Smooth muscle cell (in vitro differentiated cells): ENCODE measurements at regions not wholly inside any gene's neighbourhood (a gene's known extent, or its start where the extent isn't known, plus 50 kb on each side); places are given as distances from the start of the nearest gene placed in this dataset.

ENCODE experiments used
- DNase-seq: peaks from one replicate; lab custom pipeline; 2025; ENCODE audit not compliant: unreplicated experiment; lab: John Stamatoyannopoulos, UW
- H2AFZ ChIP-seq: fragments of 200-600 bp; sonication (generic); 2 replicates; pipeline ENCODE4 v1.6.0; 2016; ENCODE audit warnings: antibody characterized with exemption, low read depth, mild to moderate bottlenecking
- H3F3A ChIP-seq: fragments of 200-600 bp; sonication (generic); 2 replicates; pipeline ENCODE4 v1.6.0; 2017; ENCODE audit warnings: antibody characterized with exemption, low read depth
- H3K27ac ChIP-seq: fragments of 200-600 bp; sonication (generic); 2 replicates; pipeline ENCODE4 v1.5.1; 2016; ENCODE audit warnings: low read depth, mild to moderate bottlenecking
- H3K27me3 ChIP-seq: fragments of 200-600 bp; sonication (generic); 2 replicates; pipeline ENCODE4 v1.6.1; 2016; ENCODE audit warnings: low read depth, mild to moderate bottlenecking
- H3K36me3 ChIP-seq: fragments of 200-600 bp; sonication (generic); 2 replicates; pipeline ENCODE4 v1.5.1; 2016; ENCODE audit warnings: low read depth
- H3K4me1 ChIP-seq: fragments of 200-600 bp; sonication (generic); 2 replicates; pipeline ENCODE4 v1.5.1; 2016; ENCODE audit warnings: low read depth
- H3K4me2 ChIP-seq: fragments of 200-600 bp; sonication (generic); 2 replicates; pipeline ENCODE4 v1.6.0; 2016; ENCODE audit warnings: mild to moderate bottlenecking
- H3K4me3 ChIP-seq: fragments of 200-600 bp; sonication (generic); 2 replicates; pipeline ENCODE4 v1.5.1; 2016; ENCODE audit warnings: mild to moderate bottlenecking
- H3K79me2 ChIP-seq: fragments of 200-600 bp; sonication (generic); 2 replicates; pipeline ENCODE4 v1.6.0; 2016; ENCODE audit warnings: low read depth, mild to moderate bottlenecking
- H3K9ac ChIP-seq: fragments of 200-600 bp; sonication (generic); 2 replicates; pipeline ENCODE4 v1.6.0; 2016; ENCODE audit warnings: low read depth
- H3K9me3 ChIP-seq: fragments of 200-600 bp; sonication (generic); replicated peaks from 2 replicates; pipeline ENCODE4 v1.5.1; 2016; ENCODE audit warnings: low read depth
- H4K20me1 ChIP-seq: fragments of 200-600 bp; sonication (generic); 2 replicates; pipeline ENCODE4 v1.6.0; 2016; ENCODE audit warnings: low read depth
- WGBS: methylation state at CpG from one replicate; pipeline ENCODE4 v1.1.7; 2016; ENCODE audit warnings: low lambda C conversion rate; 5-methylcytosine and 5-hydroxymethylcytosine counted together
- TF ChIP-seq, protein P1 (sequence below): fragments of 200-600 bp; sonication (generic); IDR thresholded peaks from 2 replicates; pipeline ENCODE4 v1.5.1; 2017; ENCODE audit warnings: borderline replicate concordance, mild to moderate bottlenecking, antibody characterized with exemption; ENCODE audit not compliant: insufficient read depth, poor library complexity, severe bottlenecking

- no peaks in the 10 kb centered on the region for H3F3A ChIP-seq
- WGBS = 95% methylated on average over 3 of the region's 3 CpGs
- H3K4me2 ChIP-seq = no peak overlapping the region
- H3K4me1 ChIP-seq = no peaks in the 10 kb centered on the region
- no peak overlapping the region for H3K9ac ChIP-seq
- no peaks in the 10 kb centered on the region for H4K20me1 ChIP-seq
- H2AFZ ChIP-seq = no peak overlapping the region
- H3K9me3 ChIP-seq = no peaks in the 10 kb centered on the region
- DNase-seq = no peak
- no peaks in the 10 kb centered on the region for H3K79me2 ChIP-seq
- no peaks in the 10 kb centered on the region for H3K36me3 ChIP-seq
- TF ChIP-seq, protein P1, sequence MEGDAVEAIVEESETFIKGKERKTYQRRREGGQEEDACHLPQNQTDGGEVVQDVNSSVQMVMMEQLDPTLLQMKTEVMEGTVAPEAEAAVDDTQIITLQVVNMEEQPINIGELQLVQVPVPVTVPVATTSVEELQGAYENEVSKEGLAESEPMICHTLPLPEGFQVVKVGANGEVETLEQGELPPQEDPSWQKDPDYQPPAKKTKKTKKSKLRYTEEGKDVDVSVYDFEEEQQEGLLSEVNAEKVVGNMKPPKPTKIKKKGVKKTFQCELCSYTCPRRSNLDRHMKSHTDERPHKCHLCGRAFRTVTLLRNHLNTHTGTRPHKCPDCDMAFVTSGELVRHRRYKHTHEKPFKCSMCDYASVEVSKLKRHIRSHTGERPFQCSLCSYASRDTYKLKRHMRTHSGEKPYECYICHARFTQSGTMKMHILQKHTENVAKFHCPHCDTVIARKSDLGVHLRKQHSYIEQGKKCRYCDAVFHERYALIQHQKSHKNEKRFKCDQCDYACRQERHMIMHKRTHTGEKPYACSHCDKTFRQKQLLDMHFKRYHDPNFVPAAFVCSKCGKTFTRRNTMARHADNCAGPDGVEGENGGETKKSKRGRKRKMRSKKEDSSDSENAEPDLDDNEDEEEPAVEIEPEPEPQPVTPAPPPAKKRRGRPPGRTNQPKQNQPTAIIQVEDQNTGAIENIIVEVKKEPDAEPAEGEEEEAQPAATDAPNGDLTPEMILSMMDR = no peak
- no peak overlapping the region for H3K4me3 ChIP-seq
- peaks cover 24% of the 10 kb centered on the region for H3K27me3 ChIP-seq
- no peak overlapping the region for H3K27ac ChIP-seq
Measured at GRCh38 chr2:19642501-19642900, 259.3 kb downstream of the TTC32 start.

DNA sequence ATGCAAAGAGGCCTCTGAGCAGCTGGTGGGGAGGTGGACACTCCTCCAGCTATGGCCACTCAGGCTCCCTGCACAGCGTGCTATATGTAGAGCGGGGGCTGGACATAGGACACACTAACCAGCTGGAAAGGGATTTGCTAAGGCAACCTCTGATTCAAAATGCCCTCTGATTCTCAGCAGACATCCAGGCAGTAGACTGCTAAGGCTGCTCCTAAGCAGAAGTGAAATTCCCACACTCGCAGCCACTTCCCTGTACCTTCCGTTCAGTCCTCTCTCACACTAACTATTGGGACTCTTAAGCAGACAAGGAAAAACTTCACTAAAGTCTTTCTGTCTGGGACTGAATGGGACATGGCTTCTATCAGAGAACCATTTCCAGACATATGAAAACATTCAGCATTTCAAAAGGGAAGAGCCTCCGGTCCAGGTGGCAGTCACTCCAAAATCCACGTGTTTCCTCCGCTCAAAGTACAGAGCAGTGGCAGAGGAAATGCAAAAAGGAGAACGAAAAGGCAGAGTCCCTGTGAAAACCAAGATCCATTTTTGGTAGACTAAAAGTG is 265.8 kb downstream of the TTC32 start:
- Histone ChIP-seq H3K4me1 (no peaks in the 10 kb centered on the region), H3K27me3 (peaks cover 17% of the 10 kb centered on the region), H3F3A (no peaks in the 10 kb centered on the region), H4K20me1 (no peaks in the 10 kb centered on the region), H3K79me2 (no peaks in the 10 kb centered on the region), H3K4me3 (no peak overlapping the region), H3K9me3 (no peaks in the 10 kb centered on the region), H3K4me2 (no peak overlapping the region), H3K36me3 (no peaks in the 10 kb centered on the region), H3K27ac (no peak overlapping the region), H2AFZ (no peak overlapping the region), H3K9ac (no peak overlapping the region)
- 92% methylated on average over 8 of the region's 8 CpGs for WGBS
- DNase-seq = no peak
- TF ChIP-seq, protein P1 = no peak

DNA sequence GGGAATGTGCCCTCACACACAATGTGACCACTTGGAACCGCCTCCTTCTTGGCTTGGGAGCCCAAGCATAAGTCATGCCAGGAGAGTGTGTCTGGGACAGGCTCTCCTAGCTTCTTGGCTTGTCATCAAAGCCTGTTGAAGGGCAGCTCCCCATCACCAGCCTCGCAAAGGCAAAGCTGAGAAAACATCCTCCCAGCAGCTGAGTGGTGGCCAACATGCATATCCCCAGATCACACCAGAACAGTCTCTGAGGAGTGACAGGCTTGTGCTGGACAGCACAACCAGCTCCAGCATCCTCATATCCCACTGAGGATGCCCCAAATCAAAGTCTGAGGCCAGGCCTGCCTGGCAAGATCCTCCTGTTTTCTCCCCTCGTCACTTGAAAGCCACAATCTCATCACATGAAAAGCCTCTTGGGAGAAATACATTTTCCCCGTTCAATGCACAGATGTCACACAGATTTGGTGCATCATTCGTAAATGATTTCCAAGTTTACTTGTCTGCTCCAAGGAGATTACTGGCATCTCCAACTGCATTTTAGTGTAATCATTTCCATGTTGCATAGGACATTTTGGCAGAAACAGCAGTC is 269.3 kb downstream of the TTC32 start:
- no peak for DNase-seq
- H3K4me3 ChIP-seq = no peak overlapping the region
- H3K4me2 ChIP-seq = no peak overlapping the region
- no peak overlapping the region for H3K9ac ChIP-seq
- H3K4me1 ChIP-seq = no peaks in the 10 kb centered on the region
- H4K20me1 ChIP-seq = no peaks in the 10 kb centered on the region
- H3K79me2 ChIP-seq = no peaks in the 10 kb centered on the region
- no peak overlapping the region for H3K27ac ChIP-seq
- H3F3A ChIP-seq = no peaks in the 10 kb centered on the region
- TF ChIP-seq, protein P1 = no peak
- peaks cover 13% of the 10 kb centered on the region for H3K27me3 ChIP-seq
- no peaks in the 10 kb centered on the region for H3K9me3 ChIP-seq
- no peak overlapping the region for H2AFZ ChIP-seq
- no peaks in the 10 kb centered on the region for H3K36me3 ChIP-seq
- 81% methylated on average over 5 of the region's 5 CpGs for WGBS

DNA sequence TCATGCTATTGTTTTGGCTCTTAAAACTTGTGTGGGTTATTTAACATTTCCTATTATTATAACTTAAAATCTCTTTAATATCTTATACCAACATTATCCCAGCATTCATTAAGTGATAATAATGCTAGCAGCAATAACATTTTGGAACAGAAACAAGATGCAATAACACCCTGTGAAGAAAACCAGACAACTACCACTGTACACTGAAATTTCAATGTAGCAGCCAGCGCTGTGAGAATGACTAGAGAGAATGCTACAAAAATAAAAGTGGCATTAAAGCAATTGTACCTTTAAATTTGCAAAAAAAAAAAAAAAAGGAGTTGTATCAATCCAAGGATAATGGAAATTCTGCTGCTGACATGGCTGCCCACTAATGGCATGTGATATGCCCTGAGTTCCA is 269.9 kb downstream of the TTC32 start:
- no peak overlapping the region for H2AFZ ChIP-seq
- H3K9ac ChIP-seq = no peak overlapping the region
- no peaks in the 10 kb centered on the region for H3K36me3 ChIP-seq
- H3K79me2 ChIP-seq = no peaks in the 10 kb centered on the region
- TF ChIP-seq, protein P1 = no peak
- H3K4me1 ChIP-seq = no peaks in the 10 kb centered on the region
- 100% methylated on average over 1 of the region's 1 CpG for WGBS
- H3K27me3 ChIP-seq = peaks cover 13% of the 10 kb centered on the region
- H3K4me2 ChIP-seq = no peak overlapping the region
- H3K4me3 ChIP-seq = no peak overlapping the region
- H3K27ac ChIP-seq = no peak overlapping the region
- no peaks in the 10 kb centered on the region for H3K9me3 ChIP-seq
- H4K20me1 ChIP-seq = no peaks in the 10 kb centered on the region
- DNase-seq = no peak
- H3F3A ChIP-seq = no peaks in the 10 kb centered on the region
